ENCODE measurements at regions not wholly inside any gene's neighbourhood (a gene's known extent, or its start where the extent isn't known, plus 50 kb on each side); places are given as distances from the start of the nearest gene placed in this dataset.

GRCh38 chr15:29920515-29920914 lies 98.2 kb upstream of the TJP1 start:
- no peaks in the 10 kb centered on the region for H3K9me3 Mint-ChIP-seq (ENCODE audit: unreplicated experiment)
- peaks cover 3% of the 10 kb centered on the region for H3K27me3 Mint-ChIP-seq (ENCODE audit: unreplicated experiment)
- H3K4me3 Mint-ChIP-seq (ENCODE audit: unreplicated experiment) = no peak overlapping the region
- no peak for DNase-seq (ENCODE audit: low spot score)
- H3K27ac Mint-ChIP-seq (ENCODE audit: unreplicated experiment) = peak overlapping the region; percentile 34
- TF ChIP-seq CTCF (IDR thresholded peaks at IDR 0.05; ENCODE audit: unreplicated experiment) = no peak
- no peaks in the 10 kb centered on the region for H3K36me3 Mint-ChIP-seq (ENCODE audit: low read depth, unreplicated experiment)
- peaks cover 35% of the 10 kb centered on the region for H3K4me1 Mint-ChIP-seq (ENCODE audit: unreplicated experiment)

GRCh38 chr15:29919380-29919881 lies 97.2 kb upstream of the TJP1 start:
- no peak for TF ChIP-seq CTCF (IDR thresholded peaks at IDR 0.05; ENCODE audit: unreplicated experiment)
- no peak overlapping the region for H3K27ac Mint-ChIP-seq (ENCODE audit: unreplicated experiment)
- DNase-seq (ENCODE audit: low spot score) = no peak

GRCh38 chr15:29917600-29918597 lies 95.6 kb upstream of the TJP1 start:
- H3K36me3 Mint-ChIP-seq (ENCODE audit: low read depth, unreplicated experiment) = no peaks in the 10 kb centered on the region
- no peak for DNase-seq (ENCODE audit: low spot score)
- no peak overlapping the region for H3K27ac Mint-ChIP-seq (ENCODE audit: unreplicated experiment)
- H3K27me3 Mint-ChIP-seq (ENCODE audit: unreplicated experiment) = peaks cover 5% of the 10 kb centered on the region
- peaks cover 39% of the 10 kb centered on the region for H3K4me1 Mint-ChIP-seq (ENCODE audit: unreplicated experiment)
- no peak for TF ChIP-seq CTCF (IDR thresholded peaks at IDR 0.05; ENCODE audit: unreplicated experiment)
- H3K9me3 Mint-ChIP-seq (ENCODE audit: unreplicated experiment) = no peaks in the 10 kb centered on the region
- no peak overlapping the region for H3K4me3 Mint-ChIP-seq (ENCODE audit: unreplicated experiment)

More at GRCh38 chr15:29919380-29919881, 97.2 kb upstream of the TJP1 start:
- peaks cover 5% of the 10 kb centered on the region for H3K27me3 Mint-ChIP-seq (ENCODE audit: unreplicated experiment)
- no peak overlapping the region for H3K4me3 Mint-ChIP-seq (ENCODE audit: unreplicated experiment)
- H3K4me1 Mint-ChIP-seq (ENCODE audit: unreplicated experiment) = peaks cover 29% of the 10 kb centered on the region
- H3K36me3 Mint-ChIP-seq (ENCODE audit: low read depth, unreplicated experiment) = no peaks in the 10 kb centered on the region
- H3K9me3 Mint-ChIP-seq (ENCODE audit: unreplicated experiment) = no peaks in the 10 kb centered on the region

GRCh38 chr15:29914511-29914926 lies 92.3 kb upstream of the TJP1 start:
- Mint-ChIP-seq H3K27me3 (ENCODE audit: unreplicated experiment) (peaks cover 3% of the 10 kb centered on the region), H3K4me3 (ENCODE audit: unreplicated experiment) (no peak overlapping the region), H3K9me3 (ENCODE audit: unreplicated experiment) (no peaks in the 10 kb centered on the region), H3K36me3 (ENCODE audit: low read depth, unreplicated experiment) (no peaks in the 10 kb centered on the region), H3K27ac (ENCODE audit: unreplicated experiment) (no peak overlapping the region), H3K4me1 (ENCODE audit: unreplicated experiment) (peaks cover 18% of the 10 kb centered on the region)
- no peak for TF ChIP-seq CTCF (IDR thresholded peaks at IDR 0.05; ENCODE audit: unreplicated experiment)
- no peak for DNase-seq (ENCODE audit: low spot score)
